GM18511 (cell line): ENCODE measurements at regions not wholly inside any gene's neighbourhood (a gene's known extent, or its start where the extent isn't known, plus 50 kb on each side); places are given as distances from the start of the nearest gene placed in this dataset.
A peak's percentile ranks its signal among the peaks of the same experiment; 100 is the strongest.

ENCODE experiments used
- ATAC-seq: cut with Tn5 transposase; IDR thresholded peaks from one replicate; pipeline ENCODE4 v1.9.1; 2021; ENCODE audit warnings: mild to moderate bottlenecking, moderate library complexity; ENCODE audit not compliant: unreplicated experiment

DNA sequence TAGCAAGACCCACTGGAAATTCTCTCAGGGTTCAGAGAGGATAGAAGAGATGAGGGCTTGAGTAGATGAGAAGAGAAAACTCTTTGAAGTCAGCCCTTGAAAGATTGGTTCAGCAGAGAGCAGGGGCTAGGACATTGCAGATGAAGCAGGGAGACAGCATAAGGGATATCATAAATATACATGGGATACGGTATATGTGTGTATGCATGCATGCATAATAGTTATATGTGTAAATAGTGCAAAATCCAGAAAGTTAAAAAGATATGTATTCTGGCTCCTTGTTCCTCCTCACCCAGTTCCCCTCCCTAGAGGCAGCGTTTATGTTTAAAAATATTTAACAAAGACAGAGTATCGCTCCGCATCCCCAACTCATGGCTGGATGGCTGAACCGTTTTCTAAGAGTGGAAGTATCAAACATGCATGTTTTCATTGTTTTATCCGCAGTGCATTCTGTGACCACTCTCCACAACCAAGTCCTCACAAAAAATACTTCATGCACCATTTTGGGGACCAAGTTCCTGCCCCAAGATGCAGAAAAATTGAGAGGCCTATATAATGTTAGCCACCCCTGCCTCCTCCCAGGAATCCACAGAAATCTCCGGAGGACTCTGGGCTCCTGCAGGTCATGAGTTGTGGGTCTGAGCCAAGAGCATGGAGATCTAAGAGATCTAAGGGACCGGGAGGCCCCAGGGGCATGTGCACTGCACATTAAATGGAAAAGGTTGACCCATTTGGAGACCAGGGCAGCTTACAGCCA is 119.5 kb downstream of the MTX3 start:
- ATAC-seq = no peak

GRCh38 chr5:79868163-79868670 is 122.8 kb downstream of the MTX3 start:
- no peak for ATAC-seq

DNA sequence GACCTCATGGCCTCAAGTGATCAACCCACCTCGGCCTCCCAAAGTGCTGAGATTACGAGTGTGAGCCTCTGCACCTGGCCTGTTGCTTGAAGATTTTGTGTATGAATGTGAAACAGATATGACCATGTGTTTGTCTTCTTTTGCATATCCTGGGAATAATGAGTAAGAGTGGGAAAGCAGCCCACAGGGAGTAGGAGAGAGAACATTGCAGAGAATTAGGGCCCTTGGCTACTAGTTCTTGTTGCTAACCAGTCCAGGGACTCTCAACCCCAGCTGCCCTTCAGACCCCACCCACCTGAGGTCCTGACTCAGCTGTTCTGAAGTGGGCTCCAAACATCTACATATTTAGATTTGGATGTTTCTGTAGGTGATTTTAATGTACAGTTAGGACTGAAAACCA is 125.5 kb downstream of the MTX3 start:
- no peak for ATAC-seq

DNA sequence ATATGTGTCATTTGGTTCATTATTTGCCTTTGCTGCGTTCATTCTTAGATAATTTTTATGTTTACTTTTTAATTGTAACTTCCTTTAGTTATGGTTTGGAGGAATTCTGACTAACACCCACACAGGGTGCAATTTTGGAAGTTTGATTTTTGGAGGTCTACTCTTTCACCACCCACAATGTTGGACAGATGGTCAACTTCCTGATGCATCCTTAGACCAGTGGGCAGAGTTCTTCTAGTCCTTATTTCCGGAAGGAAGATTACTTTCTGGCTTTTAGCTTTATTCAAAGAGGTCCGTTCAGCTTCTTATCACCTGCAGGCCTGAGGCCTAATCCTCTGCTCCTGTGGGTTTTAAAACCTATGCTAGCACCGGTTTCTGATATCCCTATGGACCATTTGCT is 126.7 kb downstream of the MTX3 start:
- ATAC-seq = no peak

DNA sequence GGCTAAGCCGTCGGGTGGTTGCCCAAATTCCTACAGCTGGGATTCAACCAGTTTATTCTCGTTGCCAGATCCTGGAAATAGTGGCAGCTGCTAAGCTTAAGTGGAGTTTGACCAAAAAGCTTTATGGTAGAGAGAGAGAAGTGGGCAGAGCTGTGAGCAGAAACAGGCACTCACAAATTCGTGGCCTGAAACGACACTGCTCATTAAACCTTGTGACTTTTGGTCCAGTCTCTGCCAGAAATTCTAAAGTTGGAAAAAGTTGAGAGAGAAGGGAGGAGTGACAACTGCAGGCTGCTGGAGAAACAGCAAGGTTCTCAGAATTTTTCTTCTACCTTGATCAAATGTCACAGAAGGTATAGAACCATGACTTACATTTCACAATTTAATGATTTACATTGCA is 131.5 kb downstream of the MTX3 start:
- no peak for ATAC-seq

DNA sequence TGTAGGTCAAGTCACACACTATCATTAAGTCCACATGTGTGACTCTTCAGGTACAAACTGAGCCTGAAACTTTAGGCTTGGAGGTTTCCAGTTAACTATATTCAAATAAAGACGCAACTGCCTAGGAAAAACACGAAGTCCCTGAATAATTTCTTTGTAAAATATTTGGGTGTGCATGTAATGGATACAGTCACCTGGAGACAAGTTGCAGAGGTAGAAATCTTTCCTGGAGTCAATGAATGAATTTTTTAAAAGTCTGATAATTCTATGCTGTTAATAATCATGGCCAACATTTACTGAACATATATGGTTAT is 132.7 kb downstream of the MTX3 start:
- ATAC-seq = no peak

DNA sequence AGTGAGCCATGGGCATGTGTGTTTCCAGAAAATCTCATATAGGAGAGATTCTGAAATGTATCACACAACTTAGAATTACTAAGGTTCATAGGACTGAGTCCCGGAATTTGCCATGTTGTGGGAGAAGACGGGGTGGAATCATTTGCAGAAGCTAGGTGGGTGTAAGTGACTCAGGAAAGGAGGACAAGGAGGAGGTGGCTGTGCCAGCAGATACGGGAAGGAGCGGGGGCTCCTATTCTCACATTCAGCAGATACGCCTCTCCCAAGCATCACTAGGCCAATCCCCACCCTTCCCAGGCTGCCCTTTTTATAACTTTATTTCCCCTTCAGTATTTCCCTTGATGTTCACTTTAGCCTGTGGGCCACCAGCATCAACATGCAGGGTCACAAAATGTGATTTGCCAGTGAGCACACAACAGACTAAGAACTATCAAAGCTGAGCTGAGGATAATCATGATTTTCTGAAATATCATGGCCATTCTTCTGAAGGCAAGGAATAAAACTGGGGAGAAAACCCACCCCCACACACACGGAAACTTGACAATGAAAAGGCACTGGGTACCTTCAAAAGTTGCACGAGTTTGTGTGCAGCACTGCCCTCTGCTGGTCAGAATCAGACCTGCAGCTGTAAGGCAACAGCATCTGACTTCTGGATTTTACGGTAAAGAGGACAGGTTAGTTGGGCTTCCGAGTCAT is 133.2 kb downstream of the MTX3 start:
- peak; percentile 55 for ATAC-seq

DNA sequence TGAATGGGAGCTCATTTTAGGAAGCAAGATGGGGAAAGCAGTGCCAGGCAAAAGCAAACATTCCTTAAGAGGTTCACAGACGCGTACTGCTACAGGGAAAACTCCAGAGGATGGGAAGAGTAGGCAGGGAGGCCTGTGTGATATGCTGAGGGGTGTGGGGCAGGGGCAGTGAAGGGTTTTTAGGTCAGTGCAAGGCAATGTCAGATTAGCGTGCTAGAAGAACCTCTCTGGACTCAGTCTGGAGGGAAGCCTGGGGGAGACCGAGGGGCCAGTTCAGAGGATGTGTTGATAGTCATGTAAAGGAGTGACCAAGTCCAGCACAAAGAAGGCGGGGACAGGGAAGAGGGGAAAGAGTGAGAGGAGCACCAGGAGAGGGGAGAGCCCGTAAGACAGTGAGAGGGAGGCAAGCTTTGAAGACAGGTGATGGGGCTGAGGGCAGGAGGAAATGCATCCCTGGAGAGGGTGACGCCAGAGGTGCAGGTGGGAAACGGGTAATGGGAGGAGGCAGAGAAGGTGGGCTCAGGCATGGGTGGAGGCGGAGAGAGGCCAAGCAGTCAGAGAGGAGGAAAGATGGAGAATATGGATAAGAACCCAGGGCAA is 134.5 kb downstream of the MTX3 start:
- no peak for ATAC-seq

GRCh38 chr5:79853676-79854418 is 137.2 kb downstream of the MTX3 start:
- ATAC-seq = no peak

GRCh38 chr5:79853028-79853427 is 138.0 kb downstream of the MTX3 start:
- no peak for ATAC-seq

DNA sequence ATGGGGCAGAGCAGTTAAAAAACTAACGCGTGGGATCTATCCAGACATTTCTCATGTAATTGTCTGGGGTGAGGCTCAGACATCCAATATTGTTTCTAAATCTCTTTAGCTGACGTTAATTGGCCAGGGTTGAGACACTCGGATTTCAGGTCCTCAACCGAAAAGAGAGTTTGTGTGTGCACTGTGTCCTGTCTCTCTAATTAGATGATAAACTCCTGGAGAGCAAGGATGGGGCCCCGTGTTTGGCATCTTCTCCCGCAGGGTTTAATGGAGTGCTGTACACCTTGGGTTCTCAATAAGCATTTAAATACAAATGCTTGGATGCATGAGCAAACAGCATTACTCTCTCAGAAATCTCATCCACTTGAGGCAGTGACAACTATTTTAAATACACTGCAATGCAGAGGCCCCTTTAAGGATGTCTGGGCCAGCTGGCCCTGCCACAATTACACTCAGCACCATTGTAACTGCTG is 139.6 kb downstream of the MTX3 start:
- no peak for ATAC-seq

GRCh38 chr5:79850941-79851340 is 140.1 kb downstream of the MTX3 start:
- no peak for ATAC-seq

DNA sequence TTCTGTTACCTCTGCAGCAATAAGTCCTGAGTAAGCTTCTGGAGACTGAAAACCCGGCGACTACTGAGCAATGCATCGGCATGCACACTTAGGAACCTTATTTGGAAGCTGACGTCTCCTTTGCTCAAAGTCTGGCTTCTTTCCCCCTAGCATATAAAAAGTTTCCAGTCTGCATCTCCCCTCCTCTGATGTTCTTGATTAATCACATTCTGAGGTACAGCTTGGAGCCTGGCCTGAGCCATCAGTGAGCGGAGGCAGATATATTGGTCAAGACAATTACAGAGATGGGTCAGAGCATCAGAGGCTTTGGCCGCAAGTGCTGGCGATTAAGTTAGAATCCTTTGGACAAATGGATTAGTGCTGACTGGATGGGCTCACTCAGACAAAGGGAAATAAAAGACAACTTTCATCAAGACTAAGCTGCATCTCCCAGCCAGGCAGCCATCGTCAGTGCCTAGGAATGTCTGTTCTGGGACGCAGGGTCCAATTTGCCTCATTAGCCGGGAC is 140.7 kb downstream of the MTX3 start:
- ATAC-seq = no peak

GRCh38 chr5:79849486-79850315 is 141.4 kb downstream of the MTX3 start:
- no peak for ATAC-seq
